Mesothelial cell of epicardium (in vitro differentiated cells): ENCODE measurements at regions not wholly inside any gene's neighbourhood (a gene's known extent, or its start where the extent isn't known, plus 50 kb on each side); places are given as distances from the start of the nearest gene placed in this dataset.

ENCODE experiments used
- DNase-seq, 2 experiments: peaks; one replicate each; pipeline ENCODE4 v3.0.0; 2021; ENCODE audit warnings: low spot score in 2 of 2; ENCODE audit not compliant: unreplicated experiment in 2 of 2
- H3K27ac Mint-ChIP-seq: 2 replicates; pipeline ENCODE4 v1.8.0; 2021; ENCODE audit warnings: mixed read lengths
- H3K27me3 Mint-ChIP-seq: 2 replicates; pipeline ENCODE4 v1.8.0; 2021; ENCODE audit warnings: low read depth, mixed read lengths
- H3K36me3 Mint-ChIP-seq: 2 replicates; pipeline ENCODE4 v1.8.0; 2021; ENCODE audit warnings: mixed read lengths
- H3K4me1 Mint-ChIP-seq: 2 replicates; pipeline ENCODE4 v1.8.0; 2021; ENCODE audit warnings: mixed read lengths
- H3K4me3 Mint-ChIP-seq: 2 replicates; pipeline ENCODE4 v1.8.0; 2021; ENCODE audit warnings: mild to moderate bottlenecking, moderate library complexity, mixed read lengths
- H3K9me3 Mint-ChIP-seq: 2 replicates; pipeline ENCODE4 v1.8.0; 2021; ENCODE audit warnings: mixed read lengths
- TF ChIP-seq, protein P1 (sequence below): fragments of 200-600 bp; sonication (generic); IDR thresholded peaks from one replicate; pipeline ENCODE4 v1.5.0; 2021; ENCODE audit warnings: antibody characterized with exemption; ENCODE audit not compliant: unreplicated experiment

DNA sequence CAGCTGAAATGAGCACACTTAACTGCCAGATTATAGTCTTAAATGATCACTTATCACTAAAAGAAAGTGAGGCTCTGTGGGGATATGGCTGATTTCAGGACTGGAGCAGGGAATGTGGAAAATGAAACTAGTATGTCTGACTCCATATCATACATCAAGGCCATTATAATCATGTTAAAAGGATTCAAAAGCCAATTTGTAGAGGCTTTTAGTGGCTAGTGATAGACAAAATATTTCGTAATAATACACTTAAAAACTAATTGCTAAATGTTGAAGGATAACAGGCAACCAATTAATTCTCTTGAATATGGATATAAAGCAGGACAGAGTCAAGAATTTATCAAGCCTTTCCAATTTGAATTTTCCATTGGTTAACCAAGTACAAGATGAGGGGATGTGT lies 358.1 kb upstream of the NDST3 start:
- H3K4me1 Mint-ChIP-seq, result peaks cover 7% of the 10 kb centered on the region

DNA sequence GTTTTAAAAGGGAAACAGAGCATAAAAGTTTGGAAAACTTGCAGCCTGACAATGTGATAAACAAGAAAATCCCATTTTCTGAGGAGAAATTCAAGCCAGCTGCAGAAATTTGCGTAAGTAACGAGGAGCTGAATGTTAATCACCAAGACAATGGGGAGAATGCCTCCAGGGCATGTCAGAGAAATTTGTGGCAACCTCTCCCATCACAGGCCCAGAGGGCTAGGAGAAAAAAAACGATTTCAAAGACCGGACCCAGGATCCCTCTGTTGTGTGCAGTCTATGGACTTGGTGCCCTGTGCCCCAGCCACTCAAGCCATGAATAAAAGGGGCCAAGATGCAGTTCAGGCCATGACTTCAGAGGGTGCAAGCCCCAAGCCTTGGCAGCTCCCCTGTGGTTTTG lies 355.4 kb upstream of the NDST3 start:
- TF ChIP-seq, protein P1, sequence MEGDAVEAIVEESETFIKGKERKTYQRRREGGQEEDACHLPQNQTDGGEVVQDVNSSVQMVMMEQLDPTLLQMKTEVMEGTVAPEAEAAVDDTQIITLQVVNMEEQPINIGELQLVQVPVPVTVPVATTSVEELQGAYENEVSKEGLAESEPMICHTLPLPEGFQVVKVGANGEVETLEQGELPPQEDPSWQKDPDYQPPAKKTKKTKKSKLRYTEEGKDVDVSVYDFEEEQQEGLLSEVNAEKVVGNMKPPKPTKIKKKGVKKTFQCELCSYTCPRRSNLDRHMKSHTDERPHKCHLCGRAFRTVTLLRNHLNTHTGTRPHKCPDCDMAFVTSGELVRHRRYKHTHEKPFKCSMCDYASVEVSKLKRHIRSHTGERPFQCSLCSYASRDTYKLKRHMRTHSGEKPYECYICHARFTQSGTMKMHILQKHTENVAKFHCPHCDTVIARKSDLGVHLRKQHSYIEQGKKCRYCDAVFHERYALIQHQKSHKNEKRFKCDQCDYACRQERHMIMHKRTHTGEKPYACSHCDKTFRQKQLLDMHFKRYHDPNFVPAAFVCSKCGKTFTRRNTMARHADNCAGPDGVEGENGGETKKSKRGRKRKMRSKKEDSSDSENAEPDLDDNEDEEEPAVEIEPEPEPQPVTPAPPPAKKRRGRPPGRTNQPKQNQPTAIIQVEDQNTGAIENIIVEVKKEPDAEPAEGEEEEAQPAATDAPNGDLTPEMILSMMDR, result no peak
- H3K27me3 Mint-ChIP-seq, result no peaks in the 10 kb centered on the region
- peaks cover 2% of the 10 kb centered on the region for H3K36me3 Mint-ChIP-seq
- H3K4me3 Mint-ChIP-seq, result no peak overlapping the region
- peaks cover 7% of the 10 kb centered on the region for H3K4me1 Mint-ChIP-seq
- DNase-seq, result no peak
- peaks cover 22% of the 10 kb centered on the region for H3K9me3 Mint-ChIP-seq
- H3K27ac Mint-ChIP-seq, result no peak overlapping the region

More for the DNA sequence above, 358.1 kb upstream of the NDST3 start:
- H3K36me3 Mint-ChIP-seq, result peaks cover 2% of the 10 kb centered on the region
- H3K9me3 Mint-ChIP-seq, result peaks cover 16% of the 10 kb centered on the region
- no peak overlapping the region for H3K4me3 Mint-ChIP-seq
- TF ChIP-seq, protein P1, result no peak
- H3K27ac Mint-ChIP-seq, result no peak overlapping the region
- no peak for DNase-seq
- no peaks in the 10 kb centered on the region for H3K27me3 Mint-ChIP-seq

DNA sequence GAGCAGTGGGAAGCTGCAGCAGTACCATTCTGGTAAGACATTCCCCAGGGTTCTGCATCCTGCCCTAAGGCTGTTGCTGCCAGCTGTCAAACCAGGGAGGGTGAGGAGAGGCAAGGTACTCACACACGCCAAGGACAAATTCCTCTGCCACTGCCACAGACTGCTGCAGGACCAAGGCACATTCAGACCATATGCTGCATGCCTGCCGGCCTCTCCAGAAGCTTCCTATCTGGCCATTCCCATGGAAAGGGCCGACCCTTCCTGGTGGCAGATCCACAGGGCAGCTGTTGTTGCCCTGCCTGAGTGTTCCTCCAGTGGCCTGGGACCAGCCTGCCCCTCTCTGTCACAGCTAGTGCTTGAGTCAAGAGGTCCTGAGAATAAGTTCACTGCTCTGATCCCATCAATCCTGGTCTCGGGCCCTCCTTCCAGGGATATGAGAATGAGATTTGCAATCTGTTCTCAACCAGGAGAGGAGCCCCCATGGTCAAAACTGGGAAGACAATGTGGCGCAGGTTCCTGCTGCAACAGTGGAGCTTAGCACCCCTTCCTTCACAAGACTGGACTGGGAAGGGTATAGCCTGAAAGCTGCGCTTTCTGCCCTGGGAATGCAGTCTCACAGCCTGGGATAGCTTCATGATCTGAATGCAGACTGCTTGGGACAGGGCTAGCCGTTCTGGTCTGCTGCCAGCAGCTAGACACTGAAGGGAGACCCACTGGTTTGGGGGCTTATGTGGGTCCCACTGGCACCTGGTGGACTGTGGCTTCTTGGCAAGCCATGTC lies 342.5 kb upstream of the NDST3 start:
- no peak overlapping the region for H3K27ac Mint-ChIP-seq
- H3K9me3 Mint-ChIP-seq, result no peaks in the 10 kb centered on the region
- H3K4me3 Mint-ChIP-seq, result no peak overlapping the region
- no peaks in the 10 kb centered on the region for H3K27me3 Mint-ChIP-seq
- H3K4me1 Mint-ChIP-seq, result no peaks in the 10 kb centered on the region
- no peak for DNase-seq
- TF ChIP-seq, protein P1, result no peak
- H3K36me3 Mint-ChIP-seq, result no peaks in the 10 kb centered on the region

DNA sequence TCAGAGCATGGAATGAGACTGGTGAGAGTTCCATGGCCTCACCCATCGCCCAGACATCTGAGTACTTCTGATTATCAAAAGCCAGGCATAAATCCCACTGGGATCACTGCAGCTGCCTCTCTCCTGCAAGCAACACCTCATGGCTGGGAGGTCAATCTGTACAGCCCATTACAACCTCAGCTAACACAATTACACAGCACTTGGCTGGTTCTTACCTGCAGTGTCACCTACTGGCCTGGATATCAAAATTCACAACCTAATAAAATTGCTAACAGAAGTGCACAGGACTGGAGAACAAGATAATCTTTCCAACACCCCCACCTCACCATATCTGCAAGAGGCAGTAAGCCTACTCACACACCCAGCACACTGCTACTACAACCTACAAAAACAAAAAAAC lies 341.7 kb upstream of the NDST3 start:
- H3K9me3 Mint-ChIP-seq, result no peaks in the 10 kb centered on the region
- no peaks in the 10 kb centered on the region for H3K4me1 Mint-ChIP-seq
- DNase-seq, result no peak
- H3K36me3 Mint-ChIP-seq, result no peaks in the 10 kb centered on the region
- H3K27me3 Mint-ChIP-seq, result no peaks in the 10 kb centered on the region
- H3K27ac Mint-ChIP-seq, result no peak overlapping the region
- TF ChIP-seq, protein P1, result no peak
- H3K4me3 Mint-ChIP-seq, result no peak overlapping the region

DNA sequence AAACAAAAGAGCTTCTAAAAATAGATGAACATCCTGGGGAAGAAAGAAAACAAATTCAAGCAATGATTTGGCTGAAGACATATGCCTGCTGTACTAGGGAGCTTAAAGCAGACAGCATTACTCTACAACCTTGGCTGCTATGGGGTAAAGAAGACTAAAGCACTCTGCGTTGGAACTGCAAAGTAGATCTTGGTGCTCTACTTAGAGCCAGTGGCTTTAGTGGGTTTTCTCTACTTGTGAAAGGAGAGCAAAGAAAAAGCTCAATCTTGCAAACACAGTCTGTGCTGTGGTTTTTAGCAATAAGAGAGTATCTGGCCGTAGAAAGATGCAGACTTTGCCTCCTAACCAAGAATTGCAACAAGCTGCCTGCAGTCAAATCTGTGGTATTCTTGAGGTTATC lies 334.7 kb upstream of the NDST3 start:
- no peaks in the 10 kb centered on the region for H3K36me3 Mint-ChIP-seq
- no peak overlapping the region for H3K27ac Mint-ChIP-seq
- no peak overlapping the region for H3K4me3 Mint-ChIP-seq
- DNase-seq, result no peak
- H3K27me3 Mint-ChIP-seq, result no peaks in the 10 kb centered on the region
- H3K9me3 Mint-ChIP-seq, result no peaks in the 10 kb centered on the region
- no peaks in the 10 kb centered on the region for H3K4me1 Mint-ChIP-seq
- TF ChIP-seq, protein P1, result no peak
